Panc1 (cell line): ENCODE measurements at regions not wholly inside any gene's neighbourhood (a gene's known extent, or its start where the extent isn't known, plus 50 kb on each side); places are given as distances from the start of the nearest gene placed in this dataset.

ENCODE experiments used
- ATAC-seq: fragments of 200-7000 bp; cut with Tn5 transposase; 2 replicates; pipeline ENCODE4 v1.9.1; 2020; ENCODE audit warnings: mild to moderate bottlenecking, moderate library complexity
- BruUV-seq: library from RNA; stranded (reverse); fragments of 400-500 nt; replicated peaks from 2 replicates; lab custom pipeline; 2021; lab: Mats Ljungman, UMichigan
- CTCF ChIA-PET: fragments of 300-600 bp; sonication (Branson Sonifier 250); formaldehyde crosslinking; loops from one replicate; lab custom pipeline; 2022; ENCODE audit warnings: antibody characterized with exemption; lab: Charles Lee
- POLR2A ChIA-PET: fragments of 300-600 bp; sonication (Branson Sonifier 250); formaldehyde crosslinking; loops from one replicate; lab custom pipeline; 2022; ENCODE audit warnings: antibody characterized with exemption; lab: Charles Lee
- DNase-seq: peaks from one replicate; pipeline ENCODE4 v3.0.0-alpha.2; 2010; ENCODE audit warnings: low read depth, low spot score
- H3K27ac ChIP-seq: 2 replicates; pipeline ENCODE4 v1.5.1; 2011; ENCODE audit warnings: mild to moderate bottlenecking, low read length, inconsistent platforms
- H3K27me3 ChIP-seq: fragments of 200-500 bp; sonication (Bioruptor generic); 2 replicates; pipeline ENCODE4 v1.6.0; 2014; ENCODE audit warnings: low read length, inconsistent platforms; ENCODE audit not compliant: control insufficient read depth, insufficient read depth
- H3K36me3 ChIP-seq: fragments of 200-500 bp; sonication (Bioruptor generic); 2 replicates; pipeline ENCODE4 v1.5.1; 2014; ENCODE audit warnings: inconsistent platforms, mild to moderate bottlenecking, low read length, moderate library complexity; ENCODE audit not compliant: control insufficient read depth, insufficient read depth
- H3K4me1 ChIP-seq: 2 replicates; pipeline ENCODE4 v1.5.1; 2011; ENCODE audit warnings: inconsistent platforms, mild to moderate bottlenecking, low read length, moderate library complexity; ENCODE audit not compliant: control insufficient read depth, insufficient read depth
- H3K4me3 ChIP-seq, 2 experiments: 2 replicates each; pipeline ENCODE4 v1.5.1; 2011 to 2012; ENCODE audit warnings: low read depth in 2 of 2, low read length in 2 of 2, mild to moderate bottlenecking in 2 of 2, inconsistent platforms in 1 of 2, moderate library complexity in 1 of 2
- H3K9me3 ChIP-seq: fragments of 200-500 bp; sonication (Bioruptor generic); 2 replicates; pipeline ENCODE4 v1.5.1; 2014; ENCODE audit warnings: low read depth, mild to moderate bottlenecking, inconsistent platforms, low read length, moderate library complexity; ENCODE audit not compliant: control insufficient read depth, insufficient read depth
- POLR2AphosphoS5 ChIP-seq: IDR thresholded peaks from 2 replicates; pipeline ENCODE4 v1.6.1; 2012; ENCODE audit warnings: mild to moderate bottlenecking, low read depth, low read length, moderate library complexity
- REST ChIP-seq, 2 experiments: IDR thresholded peaks; 2 replicates each; pipeline ENCODE4 v1.6.1; 2011 to 2012; ENCODE audit warnings: low read depth in 2 of 2, control low read depth in 1 of 2, low read length in 1 of 2, mild to moderate bottlenecking in 1 of 2, moderate library complexity in 1 of 2; ENCODE audit not compliant: insufficient read depth in 1 of 2
- SIN3A ChIP-seq: IDR thresholded peaks from 2 replicates; pipeline ENCODE4 v1.6.1; 2012; ENCODE audit warnings: low read depth, mild to moderate bottlenecking, low read length, moderate library complexity, borderline replicate concordance; ENCODE audit not compliant: insufficient read depth
- TCF7L2 ChIP-seq: IDR thresholded peaks from 2 replicates; pipeline ENCODE4 v1.6.1; 2011; ENCODE audit warnings: mild to moderate bottlenecking, low read depth, low read length, inconsistent platforms
- in situ Hi-C: cut with HindIII; loops from 2 replicates; pipeline ENCODE4 v1.10.0; 2016; ENCODE audit warnings: low sequenced_read_pairs, low pct_unique_long_range_greater_than_20kb
- intact Hi-C: fragments of 100-400 bp; cut with micrococcal nuclease; formaldehyde crosslinking; loops from one replicate; pipeline ENCODE4 v1.10.0; 2022; ENCODE audit not compliant: unreplicated experiment
- TF ChIP-seq, protein P1 (sequence below): fragments of 450-650 bp; IDR thresholded peaks from 2 replicates; pipeline ENCODE4 v1.5.1; 2017; ENCODE audit warnings: mild to moderate bottlenecking

- intact Hi-C loops, result no loop called here
Observed at GRCh38 chrX:20317873-20318272, 51.2 kb upstream of the RPS6KA3 start.

More at GRCh38 chrX:20317873-20318272, 51.2 kb upstream of the RPS6KA3 start:
- no peak for DNase-seq
- TF ChIP-seq SIN3A, result no peak
- no peak for TF ChIP-seq REST (IDR thresholded peaks at IDR 0.05; ENCODE audit: insufficient read depth in 1 of 2, low read depth in 2 of 2, low read length in 1 of 2)
- no peak for TF ChIP-seq TCF7L2
- TF ChIP-seq, protein P1, sequence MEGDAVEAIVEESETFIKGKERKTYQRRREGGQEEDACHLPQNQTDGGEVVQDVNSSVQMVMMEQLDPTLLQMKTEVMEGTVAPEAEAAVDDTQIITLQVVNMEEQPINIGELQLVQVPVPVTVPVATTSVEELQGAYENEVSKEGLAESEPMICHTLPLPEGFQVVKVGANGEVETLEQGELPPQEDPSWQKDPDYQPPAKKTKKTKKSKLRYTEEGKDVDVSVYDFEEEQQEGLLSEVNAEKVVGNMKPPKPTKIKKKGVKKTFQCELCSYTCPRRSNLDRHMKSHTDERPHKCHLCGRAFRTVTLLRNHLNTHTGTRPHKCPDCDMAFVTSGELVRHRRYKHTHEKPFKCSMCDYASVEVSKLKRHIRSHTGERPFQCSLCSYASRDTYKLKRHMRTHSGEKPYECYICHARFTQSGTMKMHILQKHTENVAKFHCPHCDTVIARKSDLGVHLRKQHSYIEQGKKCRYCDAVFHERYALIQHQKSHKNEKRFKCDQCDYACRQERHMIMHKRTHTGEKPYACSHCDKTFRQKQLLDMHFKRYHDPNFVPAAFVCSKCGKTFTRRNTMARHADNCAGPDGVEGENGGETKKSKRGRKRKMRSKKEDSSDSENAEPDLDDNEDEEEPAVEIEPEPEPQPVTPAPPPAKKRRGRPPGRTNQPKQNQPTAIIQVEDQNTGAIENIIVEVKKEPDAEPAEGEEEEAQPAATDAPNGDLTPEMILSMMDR, result no peak
- TF ChIP-seq POLR2AphosphoS5, result no peak
- CTCF ChIA-PET, result no interaction called here
- H3K27me3 ChIP-seq, result no peaks in the 10 kb centered on the region
- H3K36me3 ChIP-seq, result no peaks in the 10 kb centered on the region
- H3K4me3 ChIP-seq, result no peak overlapping the region
- ATAC-seq, result no peak
- in situ Hi-C loops, result no loop called here
- BruUV-seq, result no TSS peak
- POLR2A ChIA-PET, result no interaction called here
- H3K27ac ChIP-seq, result no peak overlapping the region
- H3K9me3 ChIP-seq, result no peaks in the 10 kb centered on the region
- H3K4me1 ChIP-seq, result no peaks in the 10 kb centered on the region
